Activated T-helper 17 cell treated with anti-CD3 and anti-CD28 coated beads, Interleukin-2, amount 50 U/mL, for 72 hours (primary cell): ENCODE measurements at regions not wholly inside any gene's neighbourhood (a gene's known extent, or its start where the extent isn't known, plus 50 kb on each side); places are given as distances from the start of the nearest gene placed in this dataset.

ENCODE experiments used
- ATAC-seq: fragments of 150-1000 bp; cut with Tn5 transposase; replicated peaks from 2 replicates; pipeline ENCODE4 v1.10.0; 2021; ENCODE audit warnings: mild to moderate bottlenecking, moderate library complexity
- H3K27ac Mint-ChIP-seq: one replicate; pipeline ENCODE4 v1.8.0; 2022; ENCODE audit warnings: mixed read lengths
- H3K27me3 Mint-ChIP-seq: one replicate; pipeline ENCODE4 v1.8.0; 2022; ENCODE audit warnings: mixed read lengths
- H3K36me3 Mint-ChIP-seq: one replicate; pipeline ENCODE4 v1.8.0; 2022; ENCODE audit warnings: low read depth, mild to moderate bottlenecking, mixed read lengths
- H3K4me1 Mint-ChIP-seq: one replicate; pipeline ENCODE4 v1.8.0; 2022; ENCODE audit warnings: mixed read lengths
- H3K4me3 Mint-ChIP-seq: one replicate; pipeline ENCODE4 v1.8.0; 2022; ENCODE audit warnings: mild to moderate bottlenecking, mixed read lengths
- H3K9me3 Mint-ChIP-seq: one replicate; pipeline ENCODE4 v1.8.0; 2022; ENCODE audit warnings: mixed read lengths

GRCh38 chr20:60752741-60753420, 499.2 kb upstream of the CDH4 start:
- ATAC-seq = no peak
- Mint-ChIP-seq H3K36me3 (no peaks in the 10 kb centered on the region), H3K27ac (no peak overlapping the region), H3K9me3 (no peaks in the 10 kb centered on the region), H3K4me3 (no peak overlapping the region), H3K4me1 (no peaks in the 10 kb centered on the region), H3K27me3 (no peaks in the 10 kb centered on the region)

DNA sequence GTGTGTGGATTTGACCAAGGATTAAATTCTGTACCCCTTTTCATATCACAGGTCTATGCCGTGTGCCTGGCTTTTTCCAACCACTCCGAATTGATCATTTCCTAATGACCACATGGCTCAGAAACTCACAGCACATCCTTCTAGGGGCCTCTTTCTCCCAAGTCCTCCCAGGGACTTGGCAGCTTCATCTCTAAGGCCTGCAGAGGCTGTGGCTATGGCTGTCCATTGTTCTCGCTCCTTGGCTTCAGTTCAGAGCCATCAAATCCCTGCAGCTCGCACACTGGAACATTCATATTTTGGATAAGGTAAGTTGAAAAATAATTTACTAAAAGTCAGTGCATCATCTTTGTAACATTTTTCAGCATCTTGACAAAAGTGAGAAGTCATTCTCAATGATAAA, 497.2 kb upstream of the CDH4 start:
- H3K4me1 Mint-ChIP-seq = no peaks in the 10 kb centered on the region
- no peaks in the 10 kb centered on the region for H3K27me3 Mint-ChIP-seq
- H3K27ac Mint-ChIP-seq = no peak overlapping the region
- no peak overlapping the region for H3K4me3 Mint-ChIP-seq
- no peaks in the 10 kb centered on the region for H3K36me3 Mint-ChIP-seq
- ATAC-seq = no peak
- H3K9me3 Mint-ChIP-seq = no peaks in the 10 kb centered on the region

DNA sequence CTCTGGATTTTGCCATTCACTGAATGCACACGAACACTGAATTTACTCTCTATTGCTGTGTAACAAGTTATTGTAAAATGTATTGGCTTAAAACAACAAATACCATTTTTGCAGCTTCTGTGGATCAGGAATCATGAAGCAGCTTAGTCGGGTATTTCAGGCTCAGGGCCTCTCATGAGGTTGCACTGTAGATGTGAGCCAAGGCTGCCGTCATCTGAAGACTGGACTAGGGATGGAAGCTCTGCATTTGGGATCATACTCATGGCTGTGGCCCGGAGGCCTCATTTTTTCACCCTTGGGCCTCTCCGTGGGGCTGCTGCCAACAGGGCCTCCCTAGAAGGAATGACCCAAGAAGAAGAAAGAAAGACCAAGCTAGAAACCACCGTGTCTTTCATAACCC, 492.4 kb upstream of the CDH4 start:
- Mint-ChIP-seq H3K4me1 (no peaks in the 10 kb centered on the region), H3K27ac (no peak overlapping the region), H3K9me3 (no peaks in the 10 kb centered on the region), H3K4me3 (no peak overlapping the region), H3K36me3 (no peaks in the 10 kb centered on the region), H3K27me3 (no peaks in the 10 kb centered on the region)
- no peak for ATAC-seq

- Mint-ChIP-seq H3K4me3 (no peak overlapping the region), H3K27me3 (no peaks in the 10 kb centered on the region), H3K36me3 (no peaks in the 10 kb centered on the region), H3K27ac (no peak overlapping the region), H3K9me3 (no peaks in the 10 kb centered on the region), H3K4me1 (no peaks in the 10 kb centered on the region)
- ATAC-seq = no peak
Measured at GRCh38 chr20:60760256-60761000, 491.6 kb upstream of the CDH4 start.

DNA sequence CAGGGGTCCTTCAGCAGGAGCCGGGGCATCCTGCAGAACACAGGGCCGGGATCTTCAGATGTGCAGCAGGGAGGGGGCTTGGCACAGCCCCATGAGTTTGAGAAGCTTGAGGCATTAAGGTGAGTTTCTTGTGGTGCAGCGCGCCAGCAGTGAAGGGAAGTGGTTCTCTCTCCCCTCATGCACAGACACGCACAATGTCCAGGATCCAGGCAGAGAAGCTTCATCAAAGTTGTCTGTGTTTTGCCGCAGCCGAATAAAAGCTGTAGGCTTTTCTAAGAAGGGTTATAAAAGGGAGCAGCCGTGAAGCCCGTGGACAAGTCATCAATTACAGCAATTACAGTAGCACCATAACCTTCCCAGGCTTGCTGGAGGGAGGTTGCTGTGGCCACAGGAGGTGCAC, 491.0 kb upstream of the CDH4 start:
- H3K4me1 Mint-ChIP-seq = no peaks in the 10 kb centered on the region
- no peaks in the 10 kb centered on the region for H3K27me3 Mint-ChIP-seq
- no peak overlapping the region for H3K27ac Mint-ChIP-seq
- H3K9me3 Mint-ChIP-seq = no peaks in the 10 kb centered on the region
- H3K36me3 Mint-ChIP-seq = no peaks in the 10 kb centered on the region
- no peak for ATAC-seq
- H3K4me3 Mint-ChIP-seq = no peak overlapping the region

DNA sequence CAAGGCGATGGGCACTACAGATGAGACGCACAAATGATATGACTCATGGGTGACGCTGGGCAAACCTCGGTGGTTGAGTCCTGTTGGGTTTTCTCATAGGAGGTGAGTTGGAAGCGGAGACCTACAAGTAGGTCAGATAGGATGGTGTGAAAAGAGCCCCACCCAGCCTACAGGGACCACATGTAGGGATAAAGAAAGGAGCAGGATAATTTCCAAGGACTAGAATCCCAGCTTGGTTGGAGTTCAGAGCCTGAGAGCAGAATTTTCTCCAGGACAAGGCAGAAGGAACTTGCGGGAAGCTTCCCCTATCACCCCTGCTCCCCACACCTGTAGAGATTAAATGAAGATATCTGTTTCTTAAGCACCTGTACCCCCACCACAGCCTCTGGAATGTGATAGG, 489.7 kb upstream of the CDH4 start:
- H3K4me3 Mint-ChIP-seq = no peak overlapping the region
- H3K4me1 Mint-ChIP-seq = no peaks in the 10 kb centered on the region
- no peak overlapping the region for H3K27ac Mint-ChIP-seq

DNA sequence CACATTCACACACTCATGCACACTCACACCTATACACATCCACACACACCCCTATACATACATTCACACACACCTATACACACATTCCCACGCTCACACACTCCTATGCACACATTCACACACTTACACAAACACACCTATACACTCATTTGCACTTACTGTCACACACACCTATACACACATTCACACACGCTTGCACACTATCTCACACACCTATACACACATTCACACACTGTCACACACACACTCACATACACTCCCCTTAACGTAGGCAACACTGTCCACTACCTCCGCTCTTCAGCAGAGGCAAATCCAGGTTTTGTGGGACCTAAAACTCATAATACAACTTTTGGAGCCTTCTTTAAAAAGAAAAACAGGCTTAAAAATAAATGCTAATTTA, 487.7 kb upstream of the CDH4 start:
- H3K36me3 Mint-ChIP-seq = no peaks in the 10 kb centered on the region
- no peaks in the 10 kb centered on the region for H3K9me3 Mint-ChIP-seq
- no peaks in the 10 kb centered on the region for H3K27me3 Mint-ChIP-seq
- no peak overlapping the region for H3K27ac Mint-ChIP-seq
- ATAC-seq = no peak
- no peak overlapping the region for H3K4me3 Mint-ChIP-seq
- H3K4me1 Mint-ChIP-seq = no peaks in the 10 kb centered on the region

More for the DNA sequence above, 489.7 kb upstream of the CDH4 start:
- H3K36me3 Mint-ChIP-seq = no peaks in the 10 kb centered on the region
- no peak for ATAC-seq
- no peaks in the 10 kb centered on the region for H3K9me3 Mint-ChIP-seq
- no peaks in the 10 kb centered on the region for H3K27me3 Mint-ChIP-seq

- no peak overlapping the region for H3K27ac Mint-ChIP-seq
- H3K4me3 Mint-ChIP-seq = no peak overlapping the region
- H3K36me3 Mint-ChIP-seq = no peaks in the 10 kb centered on the region
- no peak for ATAC-seq
- no peaks in the 10 kb centered on the region for H3K9me3 Mint-ChIP-seq
- no peaks in the 10 kb centered on the region for H3K4me1 Mint-ChIP-seq
- H3K27me3 Mint-ChIP-seq = peaks cover 3% of the 10 kb centered on the region
Measured at GRCh38 chr20:60764771-60765170, 487.3 kb upstream of the CDH4 start.

DNA sequence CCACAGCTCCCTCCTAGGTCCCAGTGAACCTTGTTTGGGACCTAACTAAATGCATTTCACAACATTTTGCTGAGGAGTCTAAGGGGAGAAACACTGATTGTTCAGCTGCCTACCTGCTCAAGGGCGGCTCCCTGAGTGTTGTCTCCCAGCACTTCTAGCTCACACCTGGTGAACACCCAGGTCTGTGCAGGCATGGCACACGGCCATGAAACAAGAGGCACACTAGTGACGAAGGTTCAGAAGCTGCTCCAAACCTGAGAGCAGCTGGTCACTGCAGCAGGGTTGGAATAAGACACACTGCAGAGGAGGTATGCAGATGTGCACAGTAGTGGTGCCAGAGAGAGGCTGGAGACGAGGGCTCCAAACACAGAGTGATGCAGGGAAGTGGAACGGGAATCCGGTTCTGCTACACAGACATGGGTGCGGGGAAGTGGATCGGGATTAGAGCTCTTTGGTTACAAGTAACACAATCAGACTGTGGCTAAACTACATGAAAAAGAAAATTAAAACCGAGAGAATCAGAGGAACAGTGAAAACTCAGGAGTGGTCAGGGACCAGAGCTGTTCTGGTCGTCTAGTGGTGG, 486.1 kb upstream of the CDH4 start:
- Mint-ChIP-seq H3K36me3 (no peaks in the 10 kb centered on the region), H3K4me1 (no peaks in the 10 kb centered on the region), H3K9me3 (no peaks in the 10 kb centered on the region), H3K27me3 (peaks cover 3% of the 10 kb centered on the region), H3K27ac (no peak overlapping the region), H3K4me3 (no peak overlapping the region)
- ATAC-seq = no peak

GRCh38 chr20:60768216-60768615, 483.8 kb upstream of the CDH4 start:
- no peaks in the 10 kb centered on the region for H3K9me3 Mint-ChIP-seq
- H3K4me1 Mint-ChIP-seq = no peaks in the 10 kb centered on the region
- ATAC-seq = no peak
- H3K4me3 Mint-ChIP-seq = no peak overlapping the region
- H3K27me3 Mint-ChIP-seq = peaks cover 5% of the 10 kb centered on the region
- no peaks in the 10 kb centered on the region for H3K36me3 Mint-ChIP-seq
- H3K27ac Mint-ChIP-seq = no peak overlapping the region

- H3K4me3 Mint-ChIP-seq = no peak overlapping the region
- no peaks in the 10 kb centered on the region for H3K9me3 Mint-ChIP-seq
- no peak overlapping the region for H3K27ac Mint-ChIP-seq
- peaks cover 9% of the 10 kb centered on the region for H3K27me3 Mint-ChIP-seq
- H3K4me1 Mint-ChIP-seq = no peaks in the 10 kb centered on the region
- ATAC-seq = no peak
- H3K36me3 Mint-ChIP-seq = no peaks in the 10 kb centered on the region
Measured at GRCh38 chr20:60780388-60781025, 471.6 kb upstream of the CDH4 start.

DNA sequence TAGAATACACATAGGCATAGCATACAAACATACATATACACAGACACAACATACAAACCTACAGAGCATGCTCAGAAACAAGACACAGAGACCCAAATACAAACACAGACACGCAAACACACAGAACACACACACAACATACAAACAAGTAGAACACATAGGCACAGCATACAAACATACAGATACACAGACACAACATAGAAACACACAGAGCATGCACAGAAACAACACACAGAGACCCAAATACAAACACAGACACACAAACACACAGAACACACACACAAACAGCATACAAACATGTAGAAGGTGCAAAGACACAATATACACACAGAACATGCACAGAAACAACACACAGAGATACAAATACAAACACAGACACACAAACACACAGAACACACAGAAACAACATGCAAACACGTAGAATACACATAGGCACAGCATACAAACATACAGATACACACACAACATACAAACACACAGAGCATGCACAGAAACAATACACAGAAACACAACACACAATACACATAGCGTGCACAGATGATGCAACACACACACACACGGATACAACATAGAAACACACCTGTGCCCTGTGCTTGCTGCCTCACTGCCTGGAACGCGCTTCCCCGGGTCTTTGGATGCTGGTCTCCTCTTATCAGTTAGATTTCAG, 469.0 kb upstream of the CDH4 start:
- Mint-ChIP-seq H3K9me3 (no peaks in the 10 kb centered on the region), H3K27me3 (peaks cover 2% of the 10 kb centered on the region), H3K4me3 (no peak overlapping the region), H3K36me3 (no peaks in the 10 kb centered on the region), H3K27ac (no peak overlapping the region), H3K4me1 (no peaks in the 10 kb centered on the region)
- no peak for ATAC-seq

DNA sequence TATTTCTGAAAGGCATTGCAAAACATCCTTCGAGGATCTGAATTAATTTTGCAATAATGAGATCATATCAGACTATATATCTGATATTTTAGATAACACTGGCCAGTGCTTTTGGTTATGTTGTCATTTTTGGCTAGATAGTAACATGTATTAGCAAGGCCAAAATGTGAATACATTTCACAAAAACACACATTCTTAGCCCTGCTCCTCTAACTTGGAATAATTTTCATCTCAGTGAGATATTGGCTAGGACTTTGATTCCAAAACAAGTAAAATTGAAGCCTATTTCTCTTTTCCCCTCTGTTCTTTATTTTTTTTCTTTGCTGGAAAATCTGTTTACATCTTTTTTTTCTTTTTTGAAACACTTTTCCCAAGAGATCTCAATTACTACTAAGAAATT, 466.8 kb upstream of the CDH4 start:
- H3K4me1 Mint-ChIP-seq = no peaks in the 10 kb centered on the region
- peaks cover 3% of the 10 kb centered on the region for H3K27me3 Mint-ChIP-seq
- H3K4me3 Mint-ChIP-seq = no peak overlapping the region

GRCh38 chr20:60785785-60786184, 466.3 kb upstream of the CDH4 start:
- H3K36me3 Mint-ChIP-seq = no peaks in the 10 kb centered on the region
- peaks cover 3% of the 10 kb centered on the region for H3K27me3 Mint-ChIP-seq
- H3K4me1 Mint-ChIP-seq = no peaks in the 10 kb centered on the region
- H3K27ac Mint-ChIP-seq = no peak overlapping the region
- H3K9me3 Mint-ChIP-seq = no peaks in the 10 kb centered on the region
- no peak overlapping the region for H3K4me3 Mint-ChIP-seq
- no peak for ATAC-seq

More for the DNA sequence above, 466.8 kb upstream of the CDH4 start:
- H3K36me3 Mint-ChIP-seq = no peaks in the 10 kb centered on the region
- no peak overlapping the region for H3K27ac Mint-ChIP-seq
- no peak for ATAC-seq
- no peaks in the 10 kb centered on the region for H3K9me3 Mint-ChIP-seq
